HEK293 (cell line): ENCODE measurements at regions not wholly inside any gene's neighbourhood (a gene's known extent, or its start where the extent isn't known, plus 50 kb on each side); places are given as distances from the start of the nearest gene placed in this dataset.

Source experiments
- CTCF ChIA-PET: fragments of 350-600 bp; formaldehyde crosslinking; extraction: SDS; loops from one replicate; lab custom pipeline; 2021; ENCODE audit warnings: antibody characterized with exemption; lab: Yijun Ruan, JAX
- POLR2A ChIA-PET: fragments of 300-600 bp; formaldehyde crosslinking; extraction: SDS; loops from one replicate; lab custom pipeline; 2020; ENCODE audit warnings: antibody characterized with exemption, inconsistent platforms; lab: Yijun Ruan, JAX
- H3K27ac ChIP-seq: fragments of 200-500 bp; sonication (Bioruptor generic); 2 replicates; pipeline ENCODE4 v1.5.1; 2014; ENCODE audit warnings: low read depth, low read length, control low read depth, inconsistent platforms; ENCODE audit errors: extremely low read depth
- H3K36me3 ChIP-seq, 2 experiments: fragments of 200-500 bp in 1 of 2; sonication (Bioruptor generic) in 1 of 2; 1 replicate in 1 of 2; 2 replicates in 1 of 2; pipeline ENCODE4 v1.5.1; 2014 to 2017; ENCODE audit warnings: inconsistent platforms in 2 of 2, low read length in 2 of 2; ENCODE audit not compliant: control insufficient read depth in 2 of 2, insufficient read depth in 1 of 2
- H3K4me1 ChIP-seq: fragments of 200-500 bp; sonication (Bioruptor generic); 2 replicates; pipeline ENCODE4 v1.5.1; 2014; ENCODE audit warnings: mild to moderate bottlenecking, low read length, inconsistent platforms; ENCODE audit not compliant: control insufficient read depth, insufficient read depth
- H3K4me3 ChIP-seq: 2 replicates; pipeline ENCODE4 v1.5.1; 2011; ENCODE audit warnings: low read depth, mild to moderate bottlenecking, control low read depth, low read length, moderate library complexity
- H3K9me3 ChIP-seq: fragments of 200-500 bp; sonication (Bioruptor generic); 2 replicates; pipeline ENCODE4 v1.5.1; 2014; ENCODE audit warnings: low read depth, low read length, inconsistent platforms; ENCODE audit not compliant: control insufficient read depth, insufficient read depth
- FEZF1 ChIP-seq: fragments of 450-650 bp; formaldehyde crosslinking; IDR thresholded peaks from 2 replicates; pipeline ENCODE4 v1.5.1; 2016; ENCODE audit warnings: missing biosample characterization, missing genetic modification characterization
- MYNN ChIP-seq: fragments of 450-650 bp; formaldehyde crosslinking; IDR thresholded peaks from 2 replicates; pipeline ENCODE4 v1.5.1; 2016; ENCODE audit warnings: missing biosample characterization, missing genetic modification characterization, borderline replicate concordance
- SALL2 ChIP-seq: fragments of 450-650 bp; formaldehyde crosslinking; IDR thresholded peaks from 2 replicates; pipeline ENCODE4 v1.5.0; 2017; ENCODE audit warnings: missing biosample characterization, mild to moderate bottlenecking, missing genetic modification characterization, borderline replicate concordance
- SETDB1 ChIP-seq: IDR thresholded peaks from one replicate; pipeline ENCODE4 v1.6.1; 2017; ENCODE audit warnings: mild to moderate bottlenecking, low read length, moderate library complexity, mixed read lengths; ENCODE audit not compliant: insufficient read length
- YY1 ChIP-seq: fragments of 450-650 bp; formaldehyde crosslinking; IDR thresholded peaks from 2 replicates; pipeline ENCODE4 v1.5.1; 2018; ENCODE audit warnings: missing biosample characterization, missing genetic modification characterization
- ZBTB44 ChIP-seq: fragments of 450-650 bp; IDR thresholded peaks from 2 replicates; pipeline ENCODE4 v1.5.1; 2018; ENCODE audit warnings: missing biosample characterization, mild to moderate bottlenecking, missing genetic modification characterization
- ZBTB48 ChIP-seq: fragments of 450-650 bp; formaldehyde crosslinking; IDR thresholded peaks from 2 replicates; pipeline ENCODE4 v1.5.1; 2016; ENCODE audit warnings: missing biosample characterization, missing genetic modification characterization
- ZNF112 ChIP-seq: fragments of 450-650 bp; formaldehyde crosslinking; IDR thresholded peaks from 2 replicates; pipeline ENCODE4 v1.5.0; 2017; ENCODE audit warnings: missing biosample characterization, missing genetic modification characterization
- ZNF138 ChIP-seq: fragments of 450-650 bp; formaldehyde crosslinking; IDR thresholded peaks from 2 replicates; pipeline ENCODE4 v1.5.1; 2016; ENCODE audit warnings: missing biosample characterization, missing genetic modification characterization, borderline replicate concordance
- ZNF140 ChIP-seq: fragments of 450-650 bp; formaldehyde crosslinking; IDR thresholded peaks from 2 replicates; pipeline ENCODE4 v1.5.1; 2016; ENCODE audit warnings: missing biosample characterization, missing genetic modification characterization
- ZNF23 ChIP-seq: fragments of 450-650 bp; formaldehyde crosslinking; IDR thresholded peaks from 2 replicates; pipeline ENCODE4 v1.5.1; 2016; ENCODE audit warnings: missing biosample characterization, missing genetic modification characterization, borderline replicate concordance
- ZNF280D ChIP-seq: fragments of 450-650 bp; formaldehyde crosslinking; IDR thresholded peaks from 2 replicates; pipeline ENCODE4 v1.5.1; 2016; ENCODE audit warnings: missing biosample characterization, missing genetic modification characterization
- ZNF292 ChIP-seq: fragments of 450-650 bp; formaldehyde crosslinking; IDR thresholded peaks from 2 replicates; pipeline ENCODE4 v1.5.1; 2016; ENCODE audit warnings: low read depth, missing biosample characterization, missing genetic modification characterization, borderline replicate concordance
- ZNF335 ChIP-seq: fragments of 450-650 bp; formaldehyde crosslinking; conservative IDR thresholded peaks from 2 replicates; pipeline ENCODE4 v1.5.1; 2016; ENCODE audit warnings: missing biosample characterization, missing genetic modification characterization
- ZNF48 ChIP-seq: fragments of 450-650 bp; formaldehyde crosslinking; IDR thresholded peaks from 2 replicates; pipeline ENCODE4 v1.5.1; 2016; ENCODE audit warnings: missing biosample characterization, missing genetic modification characterization
- ZNF600 ChIP-seq: fragments of 450-650 bp; formaldehyde crosslinking; IDR thresholded peaks from 2 replicates; pipeline ENCODE4 v1.5.1; 2016; ENCODE audit warnings: missing biosample characterization, missing genetic modification characterization
- ZNF660 ChIP-seq: fragments of 450-650 bp; IDR thresholded peaks from 2 replicates; pipeline ENCODE4 v1.5.1; 2018; ENCODE audit warnings: missing biosample characterization, mild to moderate bottlenecking, missing genetic modification characterization
- ZNF664 ChIP-seq: fragments of 450-650 bp; formaldehyde crosslinking; IDR thresholded peaks from 2 replicates; pipeline ENCODE4 v1.5.1; 2016; ENCODE audit warnings: missing biosample characterization, missing genetic modification characterization
- ZNF704 ChIP-seq: fragments of 450-650 bp; formaldehyde crosslinking; IDR thresholded peaks from 2 replicates; pipeline ENCODE4 v1.5.1; 2016; ENCODE audit warnings: missing biosample characterization, missing genetic modification characterization
- ZNF830 ChIP-seq: fragments of 450-650 bp; IDR thresholded peaks from 2 replicates; pipeline ENCODE4 v1.5.0; 2018; ENCODE audit warnings: missing biosample characterization, missing genetic modification characterization, low read depth, mild to moderate bottlenecking, moderate library complexity
- ZNF837 ChIP-seq: fragments of 450-650 bp; formaldehyde crosslinking; IDR thresholded peaks from 2 replicates; pipeline ENCODE4 v1.5.1; 2016; ENCODE audit warnings: missing biosample characterization, missing genetic modification characterization
- TF ChIP-seq, protein P1 (sequence below): fragments of 450-650 bp; formaldehyde crosslinking; IDR thresholded peaks from 2 replicates; pipeline ENCODE4 v1.5.1; 2017; ENCODE audit warnings: missing biosample characterization, missing genetic modification characterization
- TF ChIP-seq, protein P2 (sequence below): fragments of 450-650 bp; formaldehyde crosslinking; IDR thresholded peaks from 2 replicates; pipeline ENCODE4 v1.5.1; 2016; ENCODE audit warnings: missing biosample characterization, missing genetic modification characterization

GRCh38 chr3:168959731-168960130 lies 703.8 kb downstream of the MECOM start (continued):
- TF ChIP-seq, protein P1, sequence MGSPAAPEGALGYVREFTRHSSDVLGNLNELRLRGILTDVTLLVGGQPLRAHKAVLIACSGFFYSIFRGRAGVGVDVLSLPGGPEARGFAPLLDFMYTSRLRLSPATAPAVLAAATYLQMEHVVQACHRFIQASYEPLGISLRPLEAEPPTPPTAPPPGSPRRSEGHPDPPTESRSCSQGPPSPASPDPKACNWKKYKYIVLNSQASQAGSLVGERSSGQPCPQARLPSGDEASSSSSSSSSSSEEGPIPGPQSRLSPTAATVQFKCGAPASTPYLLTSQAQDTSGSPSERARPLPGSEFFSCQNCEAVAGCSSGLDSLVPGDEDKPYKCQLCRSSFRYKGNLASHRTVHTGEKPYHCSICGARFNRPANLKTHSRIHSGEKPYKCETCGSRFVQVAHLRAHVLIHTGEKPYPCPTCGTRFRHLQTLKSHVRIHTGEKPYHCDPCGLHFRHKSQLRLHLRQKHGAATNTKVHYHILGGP (tag by site-specific recombination) = no peak
- TF ChIP-seq ZBTB44 (no peak), ZNF292 (no peak)

- no peak overlapping the region for H3K4me3 ChIP-seq
- H3K27ac ChIP-seq = no peak overlapping the region
- ChIA-PET CTCF (interaction anchor here (0.5 kb wide), 1 partner anchor 175 kb away, joined by 3 read pairs; no protein-coding TSS in a partner anchor), POLR2A (no interaction called here)
- TF ChIP-seq MYNN (tag by site-specific recombination) (no peak), ZNF280D (tag by site-specific recombination) (no peak), ZNF600 (tag by site-specific recombination) (no peak), ZNF660 (tag by site-specific recombination) (no peak), ZBTB48 (tag by site-specific recombination) (no peak), FEZF1 (tag by site-specific recombination) (no peak)
- TF ChIP-seq, protein P2, sequence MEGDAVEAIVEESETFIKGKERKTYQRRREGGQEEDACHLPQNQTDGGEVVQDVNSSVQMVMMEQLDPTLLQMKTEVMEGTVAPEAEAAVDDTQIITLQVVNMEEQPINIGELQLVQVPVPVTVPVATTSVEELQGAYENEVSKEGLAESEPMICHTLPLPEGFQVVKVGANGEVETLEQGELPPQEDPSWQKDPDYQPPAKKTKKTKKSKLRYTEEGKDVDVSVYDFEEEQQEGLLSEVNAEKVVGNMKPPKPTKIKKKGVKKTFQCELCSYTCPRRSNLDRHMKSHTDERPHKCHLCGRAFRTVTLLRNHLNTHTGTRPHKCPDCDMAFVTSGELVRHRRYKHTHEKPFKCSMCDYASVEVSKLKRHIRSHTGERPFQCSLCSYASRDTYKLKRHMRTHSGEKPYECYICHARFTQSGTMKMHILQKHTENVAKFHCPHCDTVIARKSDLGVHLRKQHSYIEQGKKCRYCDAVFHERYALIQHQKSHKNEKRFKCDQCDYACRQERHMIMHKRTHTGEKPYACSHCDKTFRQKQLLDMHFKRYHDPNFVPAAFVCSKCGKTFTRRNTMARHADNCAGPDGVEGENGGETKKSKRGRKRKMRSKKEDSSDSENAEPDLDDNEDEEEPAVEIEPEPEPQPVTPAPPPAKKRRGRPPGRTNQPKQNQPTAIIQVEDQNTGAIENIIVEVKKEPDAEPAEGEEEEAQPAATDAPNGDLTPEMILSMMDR (tag by site-specific recombination) = no peak
- TF ChIP-seq, all 188 proteins: peak for 0
- Histone ChIP-seq H3K36me3 (no peaks in the 10 kb centered on the region), H3K4me1 (no peaks in the 10 kb centered on the region), H3K9me3 (no peaks in the 10 kb centered on the region)
Measured at GRCh38 chr3:168958466-168958865, 705.0 kb downstream of the MECOM start.

GRCh38 chr3:168956076-168956475 lies 707.4 kb downstream of the MECOM start:
- Histone ChIP-seq H3K9me3 (no peaks in the 10 kb centered on the region), H3K4me3 (no peak overlapping the region), H3K36me3 (no peaks in the 10 kb centered on the region), H3K27ac (no peak overlapping the region), H3K4me1 (no peaks in the 10 kb centered on the region)
- ChIA-PET CTCF (interaction anchor here (0.6 to 1.0 kb wide), 3 partner anchors 12 to 788 kb away, joined by 3 read pairs; no protein-coding TSS in a partner anchor), POLR2A (no interaction called here)
- no peak for TF ChIP-seq SALL2
- TF ChIP-seq ZNF837 (tag by site-specific recombination) = no peak
- no peak for TF ChIP-seq ZNF830 (tag by site-specific recombination)
- TF ChIP-seq, protein P2 (tag by site-specific recombination) = no peak
- TF ChIP-seq ZNF23 (tag by site-specific recombination) = no peak
- no peak for TF ChIP-seq ZNF48
- no peak for TF ChIP-seq YY1 (tag by site-specific recombination)
- no peak for TF ChIP-seq ZNF704 (tag by site-specific recombination)
- no peak for TF ChIP-seq ZNF335 (tag by site-specific recombination)
- TF ChIP-seq ZNF138 = no peak
- TF ChIP-seq ZNF664 (tag by site-specific recombination) = no peak
- no peak for TF ChIP-seq ZNF112 (tag by site-specific recombination)
- TF ChIP-seq ZNF140 (tag by site-specific recombination) = no peak
- no peak for TF ChIP-seq SETDB1
